Kidney glomerular epithelial cell (primary cell): ENCODE measurements at regions not wholly inside any gene's neighbourhood (a gene's known extent, or its start where the extent isn't known, plus 50 kb on each side); places are given as distances from the start of the nearest gene placed in this dataset.

ENCODE experiments used
- DNase-seq: peaks from one replicate; lab custom pipeline; 2025; lab: John Stamatoyannopoulos, UW

GRCh38 chr6:108751851-108752732 is 96.1 kb upstream of the ARMC2 start:
- no peak for DNase-seq

- no peak for DNase-seq
Observed at GRCh38 chr6:108752733-108753590, 95.3 kb upstream of the ARMC2 start.

DNA sequence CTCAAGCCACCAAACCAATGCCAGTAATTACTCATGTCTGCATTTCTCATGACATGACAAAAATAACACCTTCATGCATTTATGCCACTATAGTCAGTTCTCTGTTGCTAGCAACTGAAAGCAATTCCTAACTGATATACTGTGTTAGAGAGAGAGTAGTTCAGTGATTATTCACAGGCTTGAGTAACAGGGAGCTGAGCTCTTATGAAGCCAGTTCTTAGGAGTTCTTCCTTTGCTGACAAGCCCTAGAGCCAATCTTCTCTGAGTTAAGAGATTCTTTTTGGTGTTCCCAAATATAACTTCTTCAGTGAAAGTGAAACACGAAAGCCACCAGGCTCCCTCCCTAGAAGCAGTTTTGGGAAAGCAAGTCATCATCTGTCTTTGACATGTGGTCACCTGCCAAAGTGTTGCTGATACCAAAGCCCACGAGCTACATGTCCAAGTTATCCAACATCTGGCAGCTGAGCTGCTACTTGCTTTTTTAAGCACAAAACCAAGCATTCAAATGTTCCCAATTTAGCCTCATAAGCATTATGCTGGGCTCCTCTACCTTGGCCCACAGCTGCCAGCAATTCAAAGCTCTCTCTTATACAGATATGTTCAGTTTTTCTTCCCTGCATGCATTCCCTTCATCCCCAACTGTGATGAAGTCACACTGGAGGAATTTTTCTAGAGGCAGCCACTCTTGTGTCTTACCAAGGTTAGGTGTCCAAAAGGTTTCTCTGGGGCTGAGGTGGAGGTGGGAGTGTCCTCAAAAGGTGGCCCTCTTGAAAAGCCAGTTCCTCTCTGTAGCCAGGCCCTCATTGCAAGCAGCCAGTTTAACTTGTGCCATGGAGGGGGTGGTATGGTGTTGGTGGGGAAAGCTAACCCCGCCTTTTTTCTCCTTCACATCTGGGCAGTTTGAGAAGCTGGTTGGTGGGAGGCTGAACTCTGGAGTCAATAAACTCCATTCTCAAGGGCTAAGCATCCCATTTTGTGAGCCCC is 92.7 kb upstream of the ARMC2 start:
- no peak for DNase-seq

- DNase-seq = no peak
Observed at GRCh38 chr6:108757357-108757756, 90.9 kb upstream of the ARMC2 start.

DNA sequence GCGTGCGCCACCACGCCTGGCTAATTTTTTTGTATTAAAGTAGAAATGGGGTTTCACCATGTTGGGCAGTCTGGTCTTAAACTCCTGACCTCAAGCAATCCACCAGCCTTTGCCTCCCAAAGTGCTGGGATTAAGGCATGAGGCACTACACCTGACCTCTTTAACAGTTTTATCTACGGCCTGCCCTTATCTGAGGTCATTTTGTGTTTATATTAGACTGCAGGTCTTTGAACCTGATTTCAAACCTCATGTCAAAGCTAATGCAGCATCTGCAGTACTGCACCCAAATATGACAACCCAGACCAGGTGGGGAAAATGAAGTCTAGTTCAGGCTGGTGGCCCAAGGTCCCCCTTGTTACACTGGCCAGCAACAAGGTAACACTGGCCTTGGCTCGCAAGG is 89.3 kb upstream of the ARMC2 start:
- DNase-seq = no peak

DNA sequence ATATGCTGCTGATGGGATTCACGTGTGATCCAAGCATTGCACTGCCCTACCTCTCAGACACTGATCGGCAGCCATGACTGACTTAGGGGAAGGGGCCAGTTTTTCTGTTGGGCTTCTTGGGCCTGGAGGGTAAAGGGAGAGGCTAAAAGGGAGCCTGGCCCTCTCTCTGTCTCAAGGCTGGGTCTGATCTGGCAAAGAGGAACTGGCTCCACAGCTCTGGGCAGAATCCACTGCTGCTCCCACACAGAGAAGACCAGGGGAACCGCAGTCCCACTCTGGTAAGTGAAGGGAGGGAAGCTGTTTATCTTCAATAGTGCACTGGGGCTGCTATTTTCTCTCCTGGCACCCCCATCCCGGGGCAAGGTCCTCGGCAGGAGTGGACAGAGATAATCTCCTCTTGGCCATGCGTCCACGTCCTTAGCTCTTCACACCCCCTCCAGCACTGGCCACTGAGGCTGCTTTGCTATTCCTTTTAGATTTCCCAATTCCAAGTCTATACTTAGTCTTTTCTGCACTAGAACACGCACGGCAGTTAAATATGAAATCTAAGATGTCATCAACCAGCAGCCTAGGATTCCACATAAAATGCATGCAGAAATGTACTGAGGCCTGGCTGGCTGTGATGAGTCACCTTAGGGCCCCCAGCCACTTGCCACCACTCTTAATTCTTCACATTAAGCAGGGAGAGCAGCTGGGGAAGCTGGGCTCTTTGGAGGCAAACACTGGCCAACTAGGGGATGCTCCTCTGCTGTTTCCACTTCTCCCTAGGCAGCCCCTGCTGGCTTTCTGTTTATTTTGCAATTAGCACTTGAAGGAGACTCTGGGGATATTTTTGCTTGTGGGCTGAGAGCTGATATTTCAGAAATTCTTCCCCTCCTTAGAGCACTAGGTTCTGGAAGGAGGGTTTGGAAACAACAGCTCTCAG is 87.8 kb upstream of the ARMC2 start:
- DNase-seq = no peak

GRCh38 chr6:108762394-108762793 is 85.8 kb upstream of the ARMC2 start:
- no peak for DNase-seq

DNA sequence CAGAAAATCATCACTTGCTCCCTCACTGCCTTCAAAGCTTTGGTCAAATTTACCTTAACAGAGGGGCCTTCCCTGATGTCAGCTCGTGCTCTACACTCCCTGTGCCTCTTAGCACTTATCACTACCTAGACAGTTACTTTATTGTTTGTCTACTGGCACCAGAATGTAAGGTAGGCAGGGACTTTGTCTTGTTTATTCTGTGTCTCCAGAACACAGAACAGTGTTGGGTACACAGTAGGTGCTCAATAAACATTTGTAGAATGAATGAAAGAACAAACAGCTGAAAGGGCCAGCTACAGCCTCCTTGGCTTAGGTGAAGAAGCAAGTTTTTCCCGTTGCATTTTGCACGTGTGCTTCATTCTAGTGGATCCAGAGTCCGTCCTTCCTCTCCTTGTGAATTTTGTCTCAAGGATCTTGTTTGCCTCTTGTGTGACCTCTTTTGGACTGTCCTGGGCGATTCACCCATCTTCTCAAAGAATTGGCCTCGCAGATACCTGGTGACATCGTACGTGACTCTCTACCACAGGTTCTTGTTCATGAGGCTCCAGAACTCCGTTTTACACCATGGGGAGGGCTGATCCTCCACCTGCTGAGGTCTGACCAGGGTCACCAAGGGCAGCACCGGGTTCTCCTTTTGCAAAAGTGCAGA is 84.2 kb upstream of the ARMC2 start:
- DNase-seq = no peak

- DNase-seq = no peak
Observed at GRCh38 chr6:108764580-108764950, 83.7 kb upstream of the ARMC2 start.

GRCh38 chr6:108765495-108765894 is 82.7 kb upstream of the ARMC2 start:
- DNase-seq = no peak

GRCh38 chr6:108766419-108766818 is 81.8 kb upstream of the ARMC2 start:
- no peak for DNase-seq

DNA sequence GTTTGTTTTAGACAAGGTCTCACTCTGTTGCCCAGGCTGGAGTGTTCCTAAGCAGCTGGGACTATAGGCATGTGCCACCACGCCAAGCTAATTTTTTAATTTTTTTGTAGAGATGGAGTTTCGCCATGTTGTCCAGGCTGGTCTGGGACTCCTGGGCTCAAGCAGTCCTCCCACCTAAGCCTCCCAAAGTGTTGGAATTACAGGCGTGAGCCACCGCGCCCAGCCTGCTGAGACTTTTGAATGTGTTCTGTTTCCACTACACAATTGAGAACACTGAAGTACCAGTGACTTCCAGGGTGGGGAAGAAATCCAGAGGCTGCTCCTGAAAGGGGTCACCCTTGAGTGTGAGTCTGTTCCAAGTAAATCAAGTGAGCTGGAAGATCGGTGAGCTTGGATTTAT is 81.3 kb upstream of the ARMC2 start:
- no peak for DNase-seq

DNA sequence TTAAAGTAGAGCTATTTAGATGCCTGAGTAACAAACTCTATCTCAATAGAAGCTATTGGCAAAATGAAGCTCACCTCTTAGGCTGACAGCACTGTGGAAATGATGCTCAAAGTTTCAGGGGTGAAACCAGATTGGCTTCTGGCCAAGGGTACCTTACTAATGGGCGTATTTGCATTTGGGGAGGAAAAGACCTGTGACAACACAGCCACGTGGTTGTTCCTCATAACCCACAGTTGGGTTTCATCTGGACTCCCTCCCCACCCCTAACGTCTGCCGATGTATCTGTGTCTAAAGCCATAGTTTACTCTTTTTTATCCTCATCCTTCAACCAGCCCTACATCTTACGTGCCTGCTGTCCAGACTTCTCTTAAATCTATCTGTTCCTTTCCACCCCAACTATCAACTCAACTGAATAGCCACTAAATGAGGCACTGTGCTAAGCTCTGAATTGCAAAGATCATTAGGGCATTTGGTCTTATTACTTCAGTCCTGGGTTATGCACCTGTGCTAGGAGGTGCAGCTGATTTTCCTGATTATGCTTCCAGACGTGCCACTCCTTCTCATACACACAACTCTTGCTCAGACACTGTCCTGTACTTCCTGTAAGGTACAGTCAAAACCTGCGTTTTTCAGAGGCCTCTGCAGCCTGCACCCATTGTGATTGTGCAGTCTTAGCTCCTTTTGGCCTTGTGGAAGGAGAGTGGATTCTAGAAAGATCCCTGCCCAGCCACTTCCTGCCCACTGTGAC is 80.6 kb upstream of the ARMC2 start:
- no peak for DNase-seq

DNA sequence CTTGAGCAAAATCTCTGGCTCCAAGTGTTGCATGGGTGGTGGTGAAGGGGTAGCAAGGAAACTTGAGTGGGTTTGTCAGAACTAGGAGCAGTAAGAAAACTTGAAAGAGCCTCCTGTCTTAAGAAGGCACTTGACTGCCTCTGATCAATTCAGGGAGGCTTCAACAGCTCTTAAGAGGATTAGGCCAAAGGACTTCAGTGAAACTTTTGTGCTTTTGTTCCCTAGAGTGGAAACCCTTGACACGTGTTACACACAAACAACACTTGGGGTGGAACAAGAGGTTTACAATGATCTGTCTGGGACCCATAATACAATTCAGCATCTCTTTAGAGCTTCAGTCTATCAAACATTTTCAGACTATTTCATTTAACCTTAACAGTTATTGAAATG is 80.1 kb upstream of the ARMC2 start:
- no peak for DNase-seq

- no peak for DNase-seq
Observed at GRCh38 chr6:108768792-108769524, 79.3 kb upstream of the ARMC2 start.

DNA sequence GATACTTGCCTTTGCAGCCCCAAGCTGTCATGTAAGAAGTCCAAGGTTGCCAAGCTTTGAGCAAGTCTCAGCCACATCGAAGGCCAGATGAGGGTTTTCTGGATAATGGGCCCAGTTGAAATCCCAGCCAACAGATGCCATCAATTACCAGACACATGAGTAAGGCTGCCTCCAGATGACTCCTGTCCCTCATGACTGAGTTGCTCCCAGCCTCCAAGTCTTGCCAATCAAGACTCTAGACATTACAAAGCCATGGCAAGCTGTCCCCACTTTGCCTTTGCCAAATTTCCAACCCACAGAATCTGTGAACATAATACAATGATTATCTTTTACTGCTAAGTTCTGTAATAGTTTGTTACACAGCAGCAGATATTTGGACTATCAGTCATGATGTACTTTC is 76.8 kb upstream of the ARMC2 start:
- no peak for DNase-seq

DNA sequence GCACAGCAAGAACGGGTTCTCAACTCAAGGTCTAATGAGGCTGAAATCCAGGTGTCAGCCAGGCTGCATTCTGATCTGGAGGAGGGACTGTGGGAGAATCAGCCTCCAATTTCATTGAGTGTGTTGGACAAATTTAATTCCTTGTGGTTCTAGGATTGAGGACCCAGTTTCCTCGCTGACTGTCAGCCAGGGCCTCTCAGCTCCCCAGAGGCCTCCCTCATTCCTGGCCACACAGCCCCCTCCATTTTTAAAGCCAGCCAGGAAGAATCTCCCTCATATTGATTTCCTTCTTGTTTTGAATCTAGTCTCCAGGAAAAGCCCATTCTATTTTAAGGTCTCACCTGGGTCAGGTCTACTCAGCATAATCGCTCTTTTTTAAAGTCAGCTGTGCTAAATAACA is 73.7 kb upstream of the ARMC2 start:
- DNase-seq = no peak

DNA sequence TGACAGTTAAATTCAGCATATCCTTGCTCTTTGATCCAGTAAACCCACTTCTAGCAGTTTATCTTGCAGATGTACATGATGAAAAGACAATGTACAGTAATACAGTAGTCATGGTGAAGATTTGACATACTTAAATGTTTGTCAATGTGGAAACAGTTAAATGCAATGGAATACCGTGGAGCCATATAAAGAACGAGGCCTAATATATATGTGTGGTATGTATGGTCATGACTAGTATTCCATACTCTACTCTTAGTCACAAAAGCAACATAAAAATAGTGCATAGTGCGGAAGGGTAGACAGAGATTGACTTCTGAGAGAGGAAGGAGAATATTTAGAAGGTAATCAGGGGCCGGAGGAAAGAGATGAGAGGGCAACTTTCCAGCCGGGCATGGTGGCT is 70.7 kb upstream of the ARMC2 start:
- no peak for DNase-seq
